ENCODE measurements at regions not wholly inside any gene's neighbourhood (a gene's known extent, or its start where the extent isn't known, plus 50 kb on each side); places are given as distances from the start of the nearest gene placed in this dataset.

DNA sequence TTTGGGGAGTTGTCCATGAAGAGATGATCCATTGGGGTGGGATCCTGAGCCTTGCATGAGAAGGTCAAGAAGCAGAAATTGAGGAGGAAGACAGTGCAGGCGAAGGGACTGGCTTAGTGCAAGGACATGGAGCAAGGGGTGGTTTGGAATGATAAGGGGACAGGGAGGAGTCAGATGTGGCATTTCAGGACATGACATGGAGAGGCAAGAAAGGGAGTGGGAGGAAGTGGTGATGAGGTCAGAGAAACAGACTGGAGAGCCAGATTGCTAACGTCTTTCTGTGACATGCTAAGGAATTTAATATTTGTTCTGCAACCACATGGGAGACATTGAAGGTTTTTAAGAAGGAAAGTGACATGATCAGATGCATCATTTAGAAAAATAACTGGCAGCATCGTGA lies 346.8 kb upstream of the FMN2 start:
- TF ChIP-seq, protein P1, sequence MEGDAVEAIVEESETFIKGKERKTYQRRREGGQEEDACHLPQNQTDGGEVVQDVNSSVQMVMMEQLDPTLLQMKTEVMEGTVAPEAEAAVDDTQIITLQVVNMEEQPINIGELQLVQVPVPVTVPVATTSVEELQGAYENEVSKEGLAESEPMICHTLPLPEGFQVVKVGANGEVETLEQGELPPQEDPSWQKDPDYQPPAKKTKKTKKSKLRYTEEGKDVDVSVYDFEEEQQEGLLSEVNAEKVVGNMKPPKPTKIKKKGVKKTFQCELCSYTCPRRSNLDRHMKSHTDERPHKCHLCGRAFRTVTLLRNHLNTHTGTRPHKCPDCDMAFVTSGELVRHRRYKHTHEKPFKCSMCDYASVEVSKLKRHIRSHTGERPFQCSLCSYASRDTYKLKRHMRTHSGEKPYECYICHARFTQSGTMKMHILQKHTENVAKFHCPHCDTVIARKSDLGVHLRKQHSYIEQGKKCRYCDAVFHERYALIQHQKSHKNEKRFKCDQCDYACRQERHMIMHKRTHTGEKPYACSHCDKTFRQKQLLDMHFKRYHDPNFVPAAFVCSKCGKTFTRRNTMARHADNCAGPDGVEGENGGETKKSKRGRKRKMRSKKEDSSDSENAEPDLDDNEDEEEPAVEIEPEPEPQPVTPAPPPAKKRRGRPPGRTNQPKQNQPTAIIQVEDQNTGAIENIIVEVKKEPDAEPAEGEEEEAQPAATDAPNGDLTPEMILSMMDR (IDR thresholded peaks at IDR 0.05): no peak
- H3K4me1 Mint-ChIP-seq (ENCODE audit: low read depth): peaks cover 28% of the 10 kb centered on the region
- peaks cover under 1% of the 10 kb centered on the region for H3K9me3 Mint-ChIP-seq
- H3K4me3 ChIP-seq (ENCODE audit: low read length): no peak overlapping the region
- H3K27me3 Mint-ChIP-seq: no peaks in the 10 kb centered on the region
- intact Hi-C loops (cut with DNase I, micrococcal nuclease): loop anchor here in 1 of 2 experiments (5.0 kb wide), 1 partner anchor 33 kb away; no protein-coding TSS in a partner anchor
- ChIA-PET POLR2A (no interaction called here), CTCF (no interaction called here)
- H3K36me3 Mint-ChIP-seq (ENCODE audit: low read depth): no peaks in the 10 kb centered on the region
- H3K36me3 ChIP-seq (ENCODE audit: insufficient read depth, low read length): no peaks in the 10 kb centered on the region
- ATAC-seq (ENCODE audit: poor library complexity) (no peak), DNase-seq (no peak)
- H3K27ac ChIP-seq (ENCODE audit: low read depth in 1 of 2, low read length in 2 of 2): no peak overlapping the region
- no peak overlapping the region for H3K4me3 Mint-ChIP-seq
- no peak overlapping the region for H3K27ac Mint-ChIP-seq
- no peaks in the 10 kb centered on the region for H3K9me3 ChIP-seq (ENCODE audit: control insufficient read depth in 1 of 2, insufficient read depth in 1 of 2, low read length in 2 of 2)
- H3K4me1 ChIP-seq (ENCODE audit: insufficient read depth, low read length): peaks cover 7% of the 10 kb centered on the region
- H3K27me3 ChIP-seq (ENCODE audit: control insufficient read depth in 1 of 2, insufficient read depth in 2 of 2, low read length in 2 of 2): no peaks in the 10 kb centered on the region

DNA sequence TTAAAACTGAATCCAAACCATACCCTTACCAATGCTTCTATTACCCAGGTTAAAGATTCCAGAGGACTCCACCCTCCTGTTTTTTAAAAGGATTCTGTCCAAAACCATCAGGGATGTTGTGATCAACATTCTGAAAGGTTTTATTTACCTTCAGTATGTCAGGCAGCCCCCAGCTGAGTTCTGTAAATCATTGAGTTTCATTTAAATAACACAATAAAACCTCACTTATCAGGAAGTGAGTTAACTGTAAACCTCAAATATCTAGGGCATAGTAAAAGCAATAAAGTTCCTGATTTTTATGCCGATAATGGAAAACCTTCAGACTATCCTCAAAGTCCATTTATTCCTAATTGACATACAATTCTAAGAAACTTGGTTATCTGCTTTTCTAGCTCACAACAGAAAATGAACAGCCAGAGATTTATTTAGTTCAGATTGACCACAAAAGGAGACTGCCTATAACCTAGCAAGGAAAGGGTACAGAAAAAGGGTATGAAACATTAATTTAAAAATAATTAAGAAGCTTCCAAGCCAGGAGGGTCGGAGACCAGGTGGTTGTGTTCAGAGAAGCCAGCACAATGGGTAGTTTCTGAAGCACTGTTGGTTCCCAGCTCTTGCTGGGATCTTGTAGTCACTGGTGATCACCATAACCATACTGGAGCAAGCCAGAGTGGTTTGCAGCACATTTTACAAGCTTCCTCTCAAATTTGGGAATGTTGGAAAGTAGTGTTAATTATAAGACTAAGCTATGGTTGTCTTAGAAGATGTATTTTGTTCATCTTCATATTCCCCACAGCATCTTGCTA lies 336.4 kb upstream of the FMN2 start:
- Mint-ChIP-seq H3K9me3 (peaks cover 5% of the 10 kb centered on the region), H3K4me3 (no peak overlapping the region), H3K27ac (no peak overlapping the region), H3K27me3 (no peaks in the 10 kb centered on the region), H3K36me3 (ENCODE audit: low read depth) (no peaks in the 10 kb centered on the region), H3K4me1 (ENCODE audit: low read depth) (no peaks in the 10 kb centered on the region)
- ChIA-PET POLR2A (interaction anchor here (1.0 kb wide), 1 partner anchor 37 kb away, joined by 3 read pairs; no protein-coding TSS in a partner anchor), CTCF (no interaction called here)
- Histone ChIP-seq H3K36me3 (ENCODE audit: insufficient read depth, low read length) (no peaks in the 10 kb centered on the region), H3K27me3 (ENCODE audit: control insufficient read depth in 1 of 2, insufficient read depth in 2 of 2, low read length in 2 of 2) (no peaks in the 10 kb centered on the region), H3K27ac (ENCODE audit: low read depth in 1 of 2, low read length in 2 of 2) (no peak overlapping the region), H3K4me3 (ENCODE audit: low read length) (no peak overlapping the region), H3K9me3 (ENCODE audit: control insufficient read depth in 1 of 2, insufficient read depth in 1 of 2, low read length in 2 of 2) (no peaks in the 10 kb centered on the region), H3K4me1 (ENCODE audit: insufficient read depth, low read length) (no peaks in the 10 kb centered on the region)
- intact Hi-C loops (cut with DNase I, micrococcal nuclease): no loop called here
- DNase-seq (no peak), ATAC-seq (ENCODE audit: poor library complexity) (no peak)
- TF ChIP-seq, protein P1 (IDR thresholded peaks at IDR 0.05): no peak

DNA sequence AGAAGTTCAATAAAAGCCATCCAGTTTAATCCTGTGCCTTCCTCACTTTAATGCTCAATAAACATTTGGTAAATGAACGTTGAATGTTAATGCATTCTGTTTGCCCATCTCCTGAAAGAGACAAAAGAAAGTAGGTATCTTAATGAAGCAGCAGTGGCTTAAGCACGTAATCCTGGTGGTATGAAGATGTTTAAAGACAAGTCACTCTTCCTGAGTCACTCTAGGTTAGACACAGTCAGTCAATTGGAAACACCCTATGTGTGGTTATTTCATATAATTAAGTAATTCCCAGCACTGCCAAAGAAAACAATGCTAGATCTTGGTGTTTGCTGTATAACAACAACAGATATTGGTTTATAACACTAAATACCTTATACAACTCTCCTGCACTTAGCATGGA lies 334.0 kb upstream of the FMN2 start:
- H3K27ac Mint-ChIP-seq: no peak overlapping the region
- H3K4me3 Mint-ChIP-seq: no peak overlapping the region
- H3K27me3 Mint-ChIP-seq: no peaks in the 10 kb centered on the region
- H3K27ac ChIP-seq (ENCODE audit: low read depth in 1 of 2, low read length in 2 of 2): no peak overlapping the region
- no peaks in the 10 kb centered on the region for H3K4me1 Mint-ChIP-seq (ENCODE audit: low read depth)
- H3K27me3 ChIP-seq (ENCODE audit: control insufficient read depth in 1 of 2, insufficient read depth in 2 of 2, low read length in 2 of 2): no peaks in the 10 kb centered on the region
- intact Hi-C loops (cut with DNase I, micrococcal nuclease): no loop called here
- no peaks in the 10 kb centered on the region for H3K9me3 ChIP-seq (ENCODE audit: control insufficient read depth in 1 of 2, insufficient read depth in 1 of 2, low read length in 2 of 2)
- H3K36me3 ChIP-seq (ENCODE audit: insufficient read depth, low read length): no peaks in the 10 kb centered on the region
- DNase-seq: no peak
- ATAC-seq (ENCODE audit: poor library complexity): no peak
- no peak overlapping the region for H3K4me3 ChIP-seq (ENCODE audit: low read length)
- TF ChIP-seq, protein P1 (IDR thresholded peaks at IDR 0.05): no peak
- peaks cover 3% of the 10 kb centered on the region for H3K9me3 Mint-ChIP-seq
- CTCF ChIA-PET: no interaction called here
- no peaks in the 10 kb centered on the region for H3K36me3 Mint-ChIP-seq (ENCODE audit: low read depth)
- POLR2A ChIA-PET: no interaction called here
- no peaks in the 10 kb centered on the region for H3K4me1 ChIP-seq (ENCODE audit: insufficient read depth, low read length)

All from CD4-positive, alpha-beta T cell (primary cell).